Thyroid gland (tissue), 4 donors: ENCODE measurements at regions not wholly inside any gene's neighbourhood (a gene's known extent, or its start where the extent isn't known, plus 50 kb on each side); places are given as distances from the start of the nearest gene placed in this dataset.

Experiments used
- POLR2A ChIP-seq, 2 donors: fragments of 450-650 bp; IDR thresholded peaks; one replicate each; pipeline ENCODE4 v1.6.1; 2017; ENCODE audit warnings: antibody characterized with exemption in 2 of 2, mild to moderate bottlenecking in 2 of 2, moderate library complexity in 1 of 2
- TF ChIP-seq, protein P1 (sequence below), 6 experiments: fragments of 200-600 bp in 3 of 6; fragments of 450-650 bp in 3 of 6; sonication (generic) in 3 of 6; IDR thresholded peaks; one replicate each; pipeline ENCODE4 v1.5.1; 2016 to 2019; ENCODE audit warnings: antibody characterized with exemption in 6 of 6, mild to moderate bottlenecking in 2 of 6, inconsistent platforms in 1 of 6, moderate library complexity in 1 of 6

DNA sequence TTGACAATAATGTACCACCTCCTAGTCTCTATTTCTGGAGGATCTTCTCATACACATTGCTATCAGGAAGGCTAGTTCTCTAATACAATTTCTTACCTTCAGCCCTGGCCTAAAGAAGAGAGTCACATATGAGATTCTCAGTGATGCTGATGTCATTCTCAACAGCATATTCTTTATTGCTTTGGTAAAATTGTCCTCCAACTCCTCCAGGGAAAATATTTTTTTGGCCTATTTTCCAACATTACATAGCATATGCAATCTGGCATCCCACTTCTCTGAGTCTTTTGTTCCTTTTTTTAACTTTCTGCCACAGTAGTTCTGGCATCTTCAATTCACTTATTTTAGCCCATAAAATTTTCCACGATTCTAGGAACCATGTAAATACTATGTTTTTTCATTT is 2363.1 kb downstream of the ARAP2 start:
- TF ChIP-seq, protein P1, sequence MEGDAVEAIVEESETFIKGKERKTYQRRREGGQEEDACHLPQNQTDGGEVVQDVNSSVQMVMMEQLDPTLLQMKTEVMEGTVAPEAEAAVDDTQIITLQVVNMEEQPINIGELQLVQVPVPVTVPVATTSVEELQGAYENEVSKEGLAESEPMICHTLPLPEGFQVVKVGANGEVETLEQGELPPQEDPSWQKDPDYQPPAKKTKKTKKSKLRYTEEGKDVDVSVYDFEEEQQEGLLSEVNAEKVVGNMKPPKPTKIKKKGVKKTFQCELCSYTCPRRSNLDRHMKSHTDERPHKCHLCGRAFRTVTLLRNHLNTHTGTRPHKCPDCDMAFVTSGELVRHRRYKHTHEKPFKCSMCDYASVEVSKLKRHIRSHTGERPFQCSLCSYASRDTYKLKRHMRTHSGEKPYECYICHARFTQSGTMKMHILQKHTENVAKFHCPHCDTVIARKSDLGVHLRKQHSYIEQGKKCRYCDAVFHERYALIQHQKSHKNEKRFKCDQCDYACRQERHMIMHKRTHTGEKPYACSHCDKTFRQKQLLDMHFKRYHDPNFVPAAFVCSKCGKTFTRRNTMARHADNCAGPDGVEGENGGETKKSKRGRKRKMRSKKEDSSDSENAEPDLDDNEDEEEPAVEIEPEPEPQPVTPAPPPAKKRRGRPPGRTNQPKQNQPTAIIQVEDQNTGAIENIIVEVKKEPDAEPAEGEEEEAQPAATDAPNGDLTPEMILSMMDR (IDR thresholded peaks at IDR 0.05): no peak
- no peak for TF ChIP-seq POLR2A (IDR thresholded peaks at IDR 0.05)
